ENCODE measurements at regions not wholly inside any gene's neighbourhood (a gene's known extent, or its start where the extent isn't known, plus 50 kb on each side); places are given as distances from the start of the nearest gene placed in this dataset.

GRCh38 chr11:45453721-45454120 is 167.6 kb upstream of the SYT13 start:
- TF ChIP-seq POLR2AphosphoS5 (IDR thresholded peaks at IDR 0.05; ENCODE audit: insufficient read depth, low read depth, low read length) (no peak), EZH2 (IDR thresholded peaks at IDR 0.05; ENCODE audit: borderline replicate concordance, low read depth, low read length, severe bottlenecking) (no peak), CTCF (IDR thresholded peaks at IDR 0.05; ENCODE audit: extremely low read depth in 1 of 2, insufficient read depth in 1 of 2, low read depth in 1 of 2, low read length in 2 of 2) (no peak)

Data from endothelial cell of umbilical vein (primary cell).